OCI-LY1 (cell line): ENCODE measurements at regions not wholly inside any gene's neighbourhood (a gene's known extent, or its start where the extent isn't known, plus 50 kb on each side); places are given as distances from the start of the nearest gene placed in this dataset.

ENCODE experiments used
- CTCF ChIP-seq: fragments of 200-600 bp; sonication (generic), shearing (Covaris generic); IDR thresholded peaks from 2 replicates; pipeline ENCODE4 v1.5.1; 2017; ENCODE audit warnings: mild to moderate bottlenecking, antibody characterized with exemption, low read length, moderate library complexity, mixed read lengths
- EZH2 ChIP-seq: fragments of 200-600 bp; sonication (generic), shearing (Covaris generic); IDR thresholded peaks from 2 replicates; pipeline ENCODE4 v1.8.0; 2017; ENCODE audit warnings: borderline replicate concordance, mixed run types, mild to moderate bottlenecking, antibody characterized with exemption, low read length, moderate library complexity, mixed read lengths

GRCh38 chr20:20786428-20786827 lies 74.0 kb upstream of the RALGAPA2 start:
- TF ChIP-seq CTCF (no peak), EZH2 (no peak)
